Spinal cord (tissue), 10 donors: ENCODE measurements at regions not wholly inside any gene's neighbourhood (a gene's known extent, or its start where the extent isn't known, plus 50 kb on each side); places are given as distances from the start of the nearest gene placed in this dataset. TPM values are rescaled to one million over a fixed set of nuclear protein-coding genes. Genes with fewer than 3 reads are reported as not detected.

Experiments
- DNase-seq, 6 donors: peaks; one replicate each; pipeline versions ENCODE4 v3.0.0 to v3.0.0-alpha.2; 2013 to 2015; ENCODE audit warnings: low spot score in 6 of 6, low read depth in 4 of 6
- H3K27ac ChIP-seq: one replicate; pipeline ENCODE4 v1.5.1; 2013; ENCODE audit warnings: low read depth, low read length, control low read depth
- H3K27me3 ChIP-seq: one replicate; pipeline ENCODE4 v1.6.1; 2013; ENCODE audit warnings: low read length; ENCODE audit not compliant: control insufficient read depth, insufficient read depth
- H3K36me3 ChIP-seq: one replicate; pipeline ENCODE4 v1.6.1; 2013; ENCODE audit warnings: low read length; ENCODE audit not compliant: control insufficient read depth, insufficient read depth
- H3K4me1 ChIP-seq: one replicate; pipeline ENCODE4 v1.6.1; 2013; ENCODE audit warnings: low read length; ENCODE audit not compliant: control insufficient read depth, insufficient read depth
- H3K4me3 ChIP-seq: one replicate; pipeline ENCODE4 v1.5.1; 2013; ENCODE audit warnings: low read depth, low read length, control low read depth
- H3K9me3 ChIP-seq: one replicate; pipeline ENCODE4 v1.6.1; 2013; ENCODE audit warnings: low read length; ENCODE audit not compliant: control insufficient read depth, insufficient read depth
- WGBS: methylation state at CpG from one replicate; pipeline ENCODE4 v1.1.5; 2013; ENCODE audit warnings: missing lambda C conversion rate; ENCODE audit not compliant: insufficient coverage; 5-methylcytosine and 5-hydroxymethylcytosine counted together
- small RNA-seq: library from RNA; depleted of rRNA; stranded (forward); fragments of <200 nt; gene quantifications from one replicate; pipeline ENCODE3, GENCODE V24; 2014; ENCODE audit warnings: low replicate concordance
- donor health status: healthy.

- Histone ChIP-seq H3K36me3 (no peaks in the 10 kb centered on the region), H3K4me3 (no peak overlapping the region), H3K4me1 (no peaks in the 10 kb centered on the region), H3K27me3 (no peaks in the 10 kb centered on the region), H3K9me3 (no peaks in the 10 kb centered on the region), H3K27ac (no peak overlapping the region)
- DNase-seq: no peak
Measured at GRCh38 chr7:115078386-115078785, 156.5 kb downstream of the MDFIC start.

- H3K4me1 ChIP-seq: no peaks in the 10 kb centered on the region
- no peaks in the 10 kb centered on the region for H3K36me3 ChIP-seq
- H3K27me3 ChIP-seq: no peaks in the 10 kb centered on the region
- WGBS: 75% methylated on average over 1 of the region's 1 CpG
- no peak overlapping the region for H3K27ac ChIP-seq
- DNase-seq: no peak
- H3K9me3 ChIP-seq: no peaks in the 10 kb centered on the region
- H3K4me3 ChIP-seq: no peak overlapping the region
Measured at GRCh38 chr7:115070311-115070710, 148.4 kb downstream of the MDFIC start.

Small RNA genes in the stretch of these regions (small RNA-seq; reads per million reads assigned to genes)
- not detected for gene RF00019
- not detected for gene SNORA25B
